ENCODE measurements at regions not wholly inside any gene's neighbourhood (a gene's known extent, or its start where the extent isn't known, plus 50 kb on each side); places are given as distances from the start of the nearest gene placed in this dataset.

- TF ChIP-seq CHD7 (IDR thresholded peaks at IDR 0.05; ENCODE audit: insufficient replicate concordance, low read length) (no peak), CTCF (IDR thresholded peaks at IDR 0.05; ENCODE audit: control extremely low read depth in 1 of 3, insufficient read depth in 1 of 3, low read depth in 1 of 3, low read length in 3 of 3) (no peak), USF2 (IDR thresholded peaks at IDR 0.05; ENCODE audit: low read length) (no peak), BACH1 (IDR thresholded peaks at IDR 0.05; ENCODE audit: low read length) (no peak), POU5F1 (IDR thresholded peaks at IDR 0.05; ENCODE audit: low read depth, low read length) (no peak), RFX5 (IDR thresholded peaks at IDR 0.05; ENCODE audit: borderline replicate concordance, low read depth, low read length) (no peak), CTBP2 (IDR thresholded peaks at IDR 0.05; ENCODE audit: borderline replicate concordance, insufficient read depth, insufficient read length, low read length) (no peak)
These were observed 466.2 kb downstream of the CDH26 start (continued) for GRCh38 chr20:60424267-60424902.

Measured in H1 (cell line).